Stimulated activated naive B cell treated with anti-CD40 and anti-IgM and Interleukin-4, amounts not matched to agents 10 μg/mL and 1 μg/mL and 100 μg/mL, for 72 hours (primary cell): ENCODE measurements at regions not wholly inside any gene's neighbourhood (a gene's known extent, or its start where the extent isn't known, plus 50 kb on each side); places are given as distances from the start of the nearest gene placed in this dataset.
"Not testable (repeated sequence)": the region's sequence is repeated elsewhere in the genome, so short reads cannot be mapped to it uniquely, and the experiment has no call there.

Source experiments
- ATAC-seq, 2 donors: fragments of 150-1000 bp; cut with Tn5 transposase; replicated peaks; 2 replicates each; pipeline ENCODE4 v1.10.0; 2021; ENCODE audit warnings: moderate library complexity in 1 of 2
- DNase-seq: peaks from one replicate; pipeline ENCODE4 v3.0.0; 2021
- H3K27ac Mint-ChIP-seq: one replicate; pipeline ENCODE4 v1.8.0; 2022; ENCODE audit warnings: mild to moderate bottlenecking, mixed read lengths
- H3K27me3 Mint-ChIP-seq, 2 donors: one replicate each; pipeline ENCODE4 v1.8.0; 2022; ENCODE audit warnings: mixed read lengths in 2 of 2
- H3K36me3 Mint-ChIP-seq, 2 donors: one replicate each; pipeline ENCODE4 v1.8.0; 2022; ENCODE audit warnings: mixed read lengths in 2 of 2, mild to moderate bottlenecking in 1 of 2
- H3K4me1 Mint-ChIP-seq, 2 donors: one replicate each; pipeline ENCODE4 v1.8.0; 2022; ENCODE audit warnings: mixed read lengths in 2 of 2, mild to moderate bottlenecking in 1 of 2
- H3K4me3 Mint-ChIP-seq, 2 donors: one replicate each; pipeline ENCODE4 v1.8.0; 2022; ENCODE audit warnings: mild to moderate bottlenecking in 2 of 2, mixed read lengths in 2 of 2, moderate library complexity in 1 of 2
- H3K9me3 Mint-ChIP-seq, 2 donors: one replicate each; pipeline ENCODE4 v1.8.0; 2022; ENCODE audit warnings: mixed read lengths in 2 of 2, mild to moderate bottlenecking in 1 of 2

DNA sequence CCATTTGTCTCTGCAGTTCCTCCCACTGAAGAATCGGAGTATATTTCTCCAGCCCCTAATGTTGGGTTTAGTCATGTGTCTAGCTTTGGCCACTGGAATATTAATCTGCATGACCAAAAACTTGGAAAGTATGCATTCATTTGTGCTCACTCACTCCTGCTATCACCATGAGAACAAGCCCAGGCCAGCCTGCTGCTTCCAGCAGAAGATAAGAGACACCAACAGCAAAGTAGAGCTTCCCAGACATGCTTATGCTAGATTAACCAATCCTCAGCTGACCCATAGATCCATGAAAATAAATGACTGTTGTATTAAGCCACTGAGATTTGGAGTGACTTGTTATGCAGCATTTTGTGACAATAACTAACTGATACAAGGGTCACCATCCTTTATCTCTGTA, 108.8 kb downstream of the ART5 start:
- Mint-ChIP-seq H3K27me3 (peaks cover 14 to 22% of the 10 kb centered on the region in 2 donors), H3K9me3 (peaks cover 9 to 14% of the 10 kb centered on the region in 2 donors)
- DNase-seq, H3K36me3 Mint-ChIP-seq, H3K27ac Mint-ChIP-seq, H3K4me3 Mint-ChIP-seq, H3K4me1 Mint-ChIP-seq, ATAC-seq: not testable (repeated sequence)

- Mint-ChIP-seq H3K27me3 (peaks cover 6 to 21% of the 10 kb centered on the region in 2 donors), H3K9me3 (peaks cover 4 to 10% of the 10 kb centered on the region in 2 donors)
- not testable (repeated sequence) for ATAC-seq, H3K36me3 Mint-ChIP-seq, H3K4me1 Mint-ChIP-seq, H3K27ac Mint-ChIP-seq, H3K4me3 Mint-ChIP-seq, DNase-seq
Measured at GRCh38 chr11:3531280-3531679, 110.5 kb downstream of the ART5 start.

- not testable (repeated sequence) for ATAC-seq, H3K36me3 Mint-ChIP-seq, H3K27ac Mint-ChIP-seq, H3K4me1 Mint-ChIP-seq, H3K9me3 Mint-ChIP-seq, H3K4me3 Mint-ChIP-seq, DNase-seq
- H3K27me3 Mint-ChIP-seq = peaks cover 12% of the 10 kb centered on the region in 2 donors
Measured at GRCh38 chr11:3523567-3523966, 118.2 kb downstream of the ART5 start.

- H3K27me3 Mint-ChIP-seq = peaks cover 7 to 13% of the 10 kb centered on the region in 2 donors
- not testable (repeated sequence) for H3K4me3 Mint-ChIP-seq, DNase-seq, H3K27ac Mint-ChIP-seq, H3K4me1 Mint-ChIP-seq, H3K9me3 Mint-ChIP-seq, ATAC-seq, H3K36me3 Mint-ChIP-seq
Measured at GRCh38 chr11:3520905-3521304, 120.9 kb downstream of the ART5 start.

GRCh38 chr11:3519841-3520240, 122.0 kb downstream of the ART5 start:
- not testable (repeated sequence) for H3K9me3 Mint-ChIP-seq, H3K27ac Mint-ChIP-seq, ATAC-seq, H3K4me3 Mint-ChIP-seq, H3K4me1 Mint-ChIP-seq, DNase-seq, H3K36me3 Mint-ChIP-seq
- peaks cover 14 to 19% of the 10 kb centered on the region in 2 donors for H3K27me3 Mint-ChIP-seq

DNA sequence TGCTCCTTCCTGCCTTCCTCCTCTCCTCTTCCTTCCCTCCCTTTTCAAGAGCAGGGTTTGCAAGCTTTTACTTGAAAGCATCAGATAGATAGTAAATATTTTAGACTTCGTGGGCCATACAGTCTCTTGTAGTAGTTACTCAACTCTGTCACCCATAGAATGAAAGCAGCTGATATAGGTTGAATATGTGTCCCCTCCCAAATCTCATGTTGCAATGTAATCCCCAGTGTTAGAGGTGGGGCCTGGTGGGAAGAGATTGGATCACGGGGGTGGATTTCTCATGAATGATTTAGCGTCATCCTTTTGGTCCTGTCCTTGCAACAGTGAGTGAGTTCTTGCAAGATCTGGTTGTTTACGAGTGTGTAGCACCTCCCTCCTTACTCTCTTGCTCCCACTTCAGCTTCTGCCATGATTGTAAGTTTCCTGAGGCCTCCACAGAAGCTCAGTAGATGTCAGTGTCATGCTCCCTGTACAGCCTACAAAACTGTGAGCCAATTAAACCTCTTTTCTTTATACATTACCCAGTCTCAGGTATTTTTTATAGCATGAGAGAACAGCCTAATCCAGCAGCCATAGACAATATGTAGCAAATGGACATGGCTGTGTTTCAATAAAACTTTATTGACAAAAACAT, 124.7 kb downstream of the ART5 start:
- not testable (repeated sequence) for ATAC-seq, H3K27ac Mint-ChIP-seq, H3K4me3 Mint-ChIP-seq, H3K9me3 Mint-ChIP-seq, H3K36me3 Mint-ChIP-seq, DNase-seq, H3K4me1 Mint-ChIP-seq
- H3K27me3 Mint-ChIP-seq = peaks cover 18 to 20% of the 10 kb centered on the region in 2 donors

DNA sequence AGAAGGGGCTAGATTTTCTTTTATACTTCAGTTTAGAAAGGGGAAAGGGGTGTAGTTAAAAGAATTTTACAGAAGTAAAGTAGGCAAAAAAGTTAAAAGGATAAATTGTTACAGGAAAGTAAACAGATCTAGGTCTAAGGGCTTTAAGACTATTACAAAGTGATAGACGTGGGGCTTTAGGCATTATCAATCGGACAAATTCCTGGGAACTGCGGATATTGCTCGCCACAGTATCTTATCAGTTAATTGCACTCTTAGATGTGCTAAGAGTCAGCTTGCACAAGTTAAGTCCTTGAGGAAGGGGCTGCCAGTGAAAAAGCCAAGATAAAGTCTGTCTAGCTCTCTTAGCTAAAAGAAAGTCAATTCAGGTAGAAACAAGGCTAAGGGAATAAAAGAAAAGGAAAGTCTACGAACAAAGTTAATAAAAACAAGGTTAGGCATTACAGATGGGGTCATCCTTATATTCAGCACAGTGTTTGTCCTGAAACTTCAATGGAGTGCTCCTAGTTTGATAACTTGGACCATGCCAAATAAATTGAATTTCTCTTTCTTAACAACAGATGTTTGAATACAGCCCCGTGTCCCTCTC, 125.4 kb downstream of the ART5 start:
- H3K9me3 Mint-ChIP-seq, H3K4me3 Mint-ChIP-seq, H3K4me1 Mint-ChIP-seq, DNase-seq, H3K36me3 Mint-ChIP-seq, ATAC-seq, H3K27ac Mint-ChIP-seq: not testable (repeated sequence)
- peaks cover 20 to 24% of the 10 kb centered on the region in 2 donors for H3K27me3 Mint-ChIP-seq

- H3K27me3 Mint-ChIP-seq = peaks cover 25 to 27% of the 10 kb centered on the region in 2 donors
- H3K4me3 Mint-ChIP-seq = not testable (repeated sequence)
Measured at GRCh38 chr11:3514635-3515424, 127.0 kb downstream of the ART5 start.

GRCh38 chr11:3513311-3513710, 128.5 kb downstream of the ART5 start:
- H3K27me3 Mint-ChIP-seq = peaks cover 18 to 23% of the 10 kb centered on the region in 2 donors
- H3K27ac Mint-ChIP-seq, H3K36me3 Mint-ChIP-seq, H3K4me3 Mint-ChIP-seq, ATAC-seq, H3K9me3 Mint-ChIP-seq, H3K4me1 Mint-ChIP-seq, DNase-seq: not testable (repeated sequence)

More at GRCh38 chr11:3514635-3515424, 127.0 kb downstream of the ART5 start:
- H3K36me3 Mint-ChIP-seq, H3K27ac Mint-ChIP-seq, ATAC-seq, DNase-seq, H3K9me3 Mint-ChIP-seq, H3K4me1 Mint-ChIP-seq: not testable (repeated sequence)

DNA sequence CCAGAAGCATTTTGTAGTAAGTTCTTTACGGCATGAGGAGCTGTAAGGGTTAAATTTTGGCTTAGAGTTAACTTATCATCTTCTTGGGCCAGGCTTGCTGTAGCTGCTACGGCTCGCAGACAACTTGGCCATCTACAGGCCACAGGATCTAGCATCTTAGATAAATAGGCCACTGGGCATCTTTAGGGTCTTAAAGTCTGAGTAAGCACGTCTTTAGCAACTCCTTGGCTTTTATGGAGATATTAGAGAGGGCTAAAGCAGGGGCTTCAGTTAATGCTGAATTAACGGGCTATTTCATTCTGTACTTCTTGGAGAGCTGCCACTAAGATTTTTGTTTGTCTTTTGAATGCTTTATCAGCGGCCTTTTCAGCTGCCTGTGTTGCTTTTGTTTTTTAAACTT, 129.0 kb downstream of the ART5 start:
- not testable (repeated sequence) for H3K4me3 Mint-ChIP-seq, H3K9me3 Mint-ChIP-seq, H3K36me3 Mint-ChIP-seq, H3K4me1 Mint-ChIP-seq, H3K27ac Mint-ChIP-seq, ATAC-seq, DNase-seq
- H3K27me3 Mint-ChIP-seq = peaks cover 18 to 23% of the 10 kb centered on the region in 2 donors

- peaks cover 18 to 23% of the 10 kb centered on the region in 2 donors for H3K27me3 Mint-ChIP-seq
- H3K4me1 Mint-ChIP-seq, H3K4me3 Mint-ChIP-seq, H3K36me3 Mint-ChIP-seq, ATAC-seq, DNase-seq, H3K27ac Mint-ChIP-seq, H3K9me3 Mint-ChIP-seq: not testable (repeated sequence)
Measured at GRCh38 chr11:3512133-3512703, 129.6 kb downstream of the ART5 start.

DNA sequence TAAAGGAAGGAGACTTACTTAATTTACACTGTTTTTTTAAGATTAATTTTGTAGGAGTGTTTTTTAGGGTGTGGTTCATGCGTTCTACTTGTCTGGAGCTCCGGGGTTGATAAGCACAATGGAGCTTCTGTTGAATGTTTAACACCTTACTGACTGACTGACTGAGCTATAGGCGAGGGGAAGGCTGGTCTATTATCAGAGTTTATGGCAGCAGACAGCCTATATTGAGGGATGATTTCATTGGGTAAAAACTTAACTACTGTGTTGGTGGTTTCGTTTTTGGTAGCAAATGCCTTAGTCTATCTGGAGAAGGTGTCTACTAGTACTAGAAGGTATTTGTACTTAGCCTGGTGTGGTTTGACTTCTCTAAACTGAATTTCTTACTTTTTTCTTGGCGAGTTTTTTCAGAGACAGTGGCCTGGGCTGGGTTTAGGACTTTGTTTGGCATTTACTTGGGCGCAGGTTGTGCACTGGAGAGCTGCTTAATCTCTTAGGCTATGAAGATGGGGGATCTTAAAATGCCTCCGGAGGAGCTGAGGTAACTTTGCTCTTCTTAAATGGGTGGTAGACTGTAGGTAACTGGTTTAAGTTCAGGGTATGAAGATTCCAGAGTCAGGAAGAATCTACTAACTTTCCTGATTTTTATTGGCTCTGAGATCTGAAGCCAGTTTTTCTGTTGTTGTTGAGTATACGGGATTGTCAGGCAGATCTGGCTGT, 130.2 kb downstream of the ART5 start:
- H3K4me1 Mint-ChIP-seq, ATAC-seq, DNase-seq, H3K4me3 Mint-ChIP-seq, H3K9me3 Mint-ChIP-seq, H3K36me3 Mint-ChIP-seq, H3K27ac Mint-ChIP-seq: not testable (repeated sequence)
- peaks cover 18 to 23% of the 10 kb centered on the region in 2 donors for H3K27me3 Mint-ChIP-seq

- not testable (repeated sequence) for DNase-seq, H3K27ac Mint-ChIP-seq, H3K4me3 Mint-ChIP-seq, H3K4me1 Mint-ChIP-seq, ATAC-seq, H3K36me3 Mint-ChIP-seq, H3K9me3 Mint-ChIP-seq
- H3K27me3 Mint-ChIP-seq = peaks cover 8 to 14% of the 10 kb centered on the region in 2 donors
Measured at GRCh38 chr11:3509563-3509962, 130.6 kb upstream of the ZNF195 start.

- not testable (repeated sequence) for ATAC-seq, H3K4me1 Mint-ChIP-seq, DNase-seq, H3K27ac Mint-ChIP-seq, H3K9me3 Mint-ChIP-seq, H3K4me3 Mint-ChIP-seq, H3K36me3 Mint-ChIP-seq
- H3K27me3 Mint-ChIP-seq = peaks cover 19 to 23% of the 10 kb centered on the region in 2 donors
Measured at GRCh38 chr11:3499198-3499597, 120.3 kb upstream of the ZNF195 start.
